Fibroblast of lung (primary cell): ENCODE measurements at regions not wholly inside any gene's neighbourhood (a gene's known extent, or its start where the extent isn't known, plus 50 kb on each side); places are given as distances from the start of the nearest gene placed in this dataset.

Experiments used
- CTCF ChIP-seq, 2 donors: IDR thresholded peaks in 1 of 2; conservative IDR thresholded peaks in 1 of 2; 1 replicate in 1 of 2; 2 replicates in 1 of 2; pipeline ENCODE4 v1.5.1; 2011 to 2012; ENCODE audit warnings: low read length in 2 of 2, control low read depth in 1 of 2, inconsistent platforms in 1 of 2, low read depth in 1 of 2, mild to moderate bottlenecking in 1 of 2
- EZH2 ChIP-seq: IDR thresholded peaks from 2 replicates; pipeline ENCODE4 v1.5.1; 2012; ENCODE audit warnings: low read length, control low read depth, mild to moderate bottlenecking; ENCODE audit errors: missing control alignments

- TF ChIP-seq CTCF (conservative IDR thresholded peaks at IDR 0.05 in 1 of 2, IDR thresholded peaks at IDR 0.05 in 1 of 2; ENCODE audit: low read depth in 1 of 2, low read length in 2 of 2) (no peak), EZH2 (no peak)
Measured at GRCh38 chr7:159247910-159248309, 103.2 kb upstream of the VIPR2 start.
